ENCODE measurements at regions not wholly inside any gene's neighbourhood (a gene's known extent, or its start where the extent isn't known, plus 50 kb on each side); places are given as distances from the start of the nearest gene placed in this dataset.

DNA sequence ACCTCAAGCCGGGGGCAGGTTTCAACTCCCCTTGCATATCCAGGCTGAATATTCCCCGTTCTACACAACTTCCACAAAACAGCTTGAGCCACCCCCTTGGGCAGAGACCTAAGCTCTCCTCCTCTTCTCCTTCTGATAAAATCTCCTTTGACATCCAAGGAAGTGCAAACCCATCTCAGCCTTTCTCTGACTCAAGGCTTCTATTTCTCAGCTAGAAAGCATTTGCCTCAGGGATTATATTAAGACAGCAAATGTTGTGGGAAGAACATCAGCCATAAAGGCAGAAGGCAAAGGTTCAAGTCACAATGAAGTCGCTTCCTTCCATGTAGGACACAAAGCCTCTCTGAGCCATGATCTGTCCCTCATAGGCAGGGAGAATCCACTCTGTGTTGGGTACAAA lies 386.6 kb upstream of the ARID1B start:
- ATAC-seq = no peak
- TF ChIP-seq, protein P1, sequence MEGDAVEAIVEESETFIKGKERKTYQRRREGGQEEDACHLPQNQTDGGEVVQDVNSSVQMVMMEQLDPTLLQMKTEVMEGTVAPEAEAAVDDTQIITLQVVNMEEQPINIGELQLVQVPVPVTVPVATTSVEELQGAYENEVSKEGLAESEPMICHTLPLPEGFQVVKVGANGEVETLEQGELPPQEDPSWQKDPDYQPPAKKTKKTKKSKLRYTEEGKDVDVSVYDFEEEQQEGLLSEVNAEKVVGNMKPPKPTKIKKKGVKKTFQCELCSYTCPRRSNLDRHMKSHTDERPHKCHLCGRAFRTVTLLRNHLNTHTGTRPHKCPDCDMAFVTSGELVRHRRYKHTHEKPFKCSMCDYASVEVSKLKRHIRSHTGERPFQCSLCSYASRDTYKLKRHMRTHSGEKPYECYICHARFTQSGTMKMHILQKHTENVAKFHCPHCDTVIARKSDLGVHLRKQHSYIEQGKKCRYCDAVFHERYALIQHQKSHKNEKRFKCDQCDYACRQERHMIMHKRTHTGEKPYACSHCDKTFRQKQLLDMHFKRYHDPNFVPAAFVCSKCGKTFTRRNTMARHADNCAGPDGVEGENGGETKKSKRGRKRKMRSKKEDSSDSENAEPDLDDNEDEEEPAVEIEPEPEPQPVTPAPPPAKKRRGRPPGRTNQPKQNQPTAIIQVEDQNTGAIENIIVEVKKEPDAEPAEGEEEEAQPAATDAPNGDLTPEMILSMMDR (IDR thresholded peaks at IDR 0.05) = no peak
- H3K9me3 ChIP-seq = no peaks in the 10 kb centered on the region
- DNase-seq = no peak
- no peak overlapping the region for H3K4me3 ChIP-seq
- no peaks in the 10 kb centered on the region for H3K4me1 ChIP-seq (ENCODE audit: low read depth)
- H3K36me3 ChIP-seq (ENCODE audit: low read depth) = no peaks in the 10 kb centered on the region
- intact Hi-C loops (cut with DNase I, micrococcal nuclease) = no loop called here

DNA sequence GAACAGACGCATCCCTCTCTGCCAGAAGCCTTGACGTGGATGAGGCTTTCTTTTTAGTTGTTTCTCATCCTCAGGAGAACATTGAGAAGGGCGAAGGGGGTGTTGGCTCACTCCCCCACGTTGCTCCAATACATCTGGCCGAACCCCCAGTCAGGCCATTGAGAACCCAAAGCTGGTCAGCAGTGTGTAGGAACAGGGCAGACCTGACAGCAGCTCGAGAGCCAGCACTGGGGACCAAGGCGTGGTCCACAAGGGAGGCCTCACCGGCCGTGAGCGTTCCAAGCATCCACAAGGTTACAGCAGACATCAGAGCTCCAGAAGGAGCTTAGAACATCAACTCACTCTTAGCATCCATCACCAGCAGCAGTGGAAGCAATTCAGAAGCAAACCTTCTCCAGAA lies 387.9 kb upstream of the ARID1B start:
- no peak for ATAC-seq

DNA sequence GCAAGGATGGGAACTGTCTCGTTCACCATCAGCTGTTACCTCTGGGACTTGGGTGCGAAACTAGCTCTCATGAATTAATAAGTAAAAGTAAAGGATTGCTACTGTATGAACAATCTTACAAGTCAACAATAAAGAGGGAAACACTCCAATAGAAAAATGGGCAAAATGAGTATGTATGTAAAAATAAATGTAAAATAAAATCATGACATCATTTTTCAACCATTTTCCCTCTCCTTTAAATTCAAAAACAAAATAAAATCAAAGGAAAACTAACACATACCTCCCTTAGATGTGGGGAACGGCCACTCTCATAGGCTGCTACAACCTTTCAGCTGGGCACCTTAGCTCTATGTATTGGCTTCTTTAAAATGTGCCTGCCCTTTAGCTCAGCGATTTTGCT lies 389.7 kb upstream of the ARID1B start:
- no peak for ATAC-seq
- TF ChIP-seq, protein P1 (IDR thresholded peaks at IDR 0.05) = no peak

More for the DNA sequence above, 387.9 kb upstream of the ARID1B start:
- Histone ChIP-seq H3K9me3 (no peaks in the 10 kb centered on the region), H3K4me1 (ENCODE audit: low read depth) (no peaks in the 10 kb centered on the region), H3K4me3 (no peak overlapping the region), H3K36me3 (ENCODE audit: low read depth) (no peaks in the 10 kb centered on the region)
- intact Hi-C loops (cut with DNase I, micrococcal nuclease) = no loop called here
- TF ChIP-seq, protein P1 (IDR thresholded peaks at IDR 0.05) = no peak
- no peak for DNase-seq

DNA sequence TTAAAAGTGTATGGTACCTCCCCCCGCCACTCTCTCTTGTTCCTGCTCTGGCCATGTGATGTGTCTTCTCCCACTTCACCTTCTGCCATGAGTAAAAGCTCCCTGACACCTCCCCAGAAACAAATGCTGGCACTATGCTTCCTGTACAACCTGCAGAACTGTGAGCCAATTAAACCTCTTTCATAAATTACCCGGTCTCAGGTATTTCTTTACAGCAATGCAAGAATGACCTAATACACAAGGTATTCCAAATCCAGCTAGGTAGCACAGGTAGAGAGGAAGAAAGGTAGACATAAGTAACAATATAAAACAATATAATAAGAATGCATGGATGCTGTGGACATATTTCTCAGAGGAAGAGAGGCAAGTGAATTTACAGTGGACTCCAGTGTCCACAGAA lies 394.1 kb upstream of the ARID1B start:
- TF ChIP-seq, protein P1 (IDR thresholded peaks at IDR 0.05) = no peak
- Histone ChIP-seq H3K4me1 (ENCODE audit: low read depth) (peaks cover 2% of the 10 kb centered on the region), H3K9me3 (no peaks in the 10 kb centered on the region), H3K4me3 (no peak overlapping the region), H3K36me3 (ENCODE audit: low read depth) (no peaks in the 10 kb centered on the region)
- ATAC-seq (no peak), DNase-seq (no peak)
- intact Hi-C loops (cut with DNase I, micrococcal nuclease) = no loop called here

More for the DNA sequence above, 389.7 kb upstream of the ARID1B start:
- H3K36me3 ChIP-seq (ENCODE audit: low read depth) = no peaks in the 10 kb centered on the region
- H3K9me3 ChIP-seq = no peaks in the 10 kb centered on the region
- intact Hi-C loops (cut with DNase I, micrococcal nuclease) = no loop called here
- DNase-seq = no peak
- no peak overlapping the region for H3K4me3 ChIP-seq
- H3K4me1 ChIP-seq (ENCODE audit: low read depth) = no peaks in the 10 kb centered on the region

DNA sequence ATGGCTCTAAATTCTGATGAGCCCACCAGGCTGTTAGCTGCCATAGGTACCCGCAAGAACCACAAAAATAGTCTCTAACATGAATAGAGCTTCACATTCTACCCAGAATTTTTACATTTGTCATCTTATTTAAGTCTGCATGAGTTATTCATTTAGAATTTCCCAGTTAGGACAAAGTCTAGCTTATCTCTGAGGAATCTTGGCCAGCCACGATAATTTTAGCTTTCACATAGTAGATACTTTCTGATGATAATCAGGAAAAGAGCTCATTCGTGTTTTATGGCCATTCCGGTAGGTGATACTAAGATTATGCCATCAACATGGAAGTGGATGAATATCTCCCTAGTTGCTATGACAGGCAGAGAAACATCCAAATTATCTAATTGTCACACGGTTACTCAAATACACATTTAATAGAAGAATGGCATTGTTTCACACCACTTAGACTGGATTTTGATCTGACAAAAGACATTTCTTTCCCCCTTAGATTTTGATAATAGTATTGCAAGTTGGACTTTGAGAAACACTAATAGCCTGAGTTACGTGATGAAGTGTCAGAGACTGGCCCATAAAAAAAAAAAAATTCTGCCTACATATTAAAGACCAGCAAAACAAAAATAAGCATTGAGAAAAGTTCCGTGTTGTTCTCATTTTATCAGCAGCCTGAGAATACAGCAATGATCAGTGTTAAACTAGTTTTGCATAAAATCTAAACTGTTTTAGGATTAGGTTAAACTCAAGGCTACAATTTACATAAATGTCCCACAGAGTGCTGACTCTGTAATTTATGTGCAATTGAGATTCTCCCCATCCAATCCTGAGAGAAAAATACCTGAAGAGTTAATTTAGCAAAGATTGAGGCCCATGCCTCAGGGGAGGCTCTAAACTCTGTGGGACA lies 397.5 kb upstream of the ARID1B start:
- no peak overlapping the region for H3K4me3 ChIP-seq
- H3K9me3 ChIP-seq = no peaks in the 10 kb centered on the region
- DNase-seq = no peak
- no peaks in the 10 kb centered on the region for H3K36me3 ChIP-seq (ENCODE audit: low read depth)
- TF ChIP-seq, protein P1 (IDR thresholded peaks at IDR 0.05) = no peak
- H3K4me1 ChIP-seq (ENCODE audit: low read depth) = peaks cover 2% of the 10 kb centered on the region
- intact Hi-C loops (cut with DNase I, micrococcal nuclease) = no loop called here
- no peak for ATAC-seq

Data from mucosa of descending colon (tissue), 3 donors.